ENCODE measurements at regions not wholly inside any gene's neighbourhood (a gene's known extent, or its start where the extent isn't known, plus 50 kb on each side); places are given as distances from the start of the nearest gene placed in this dataset.

- no peaks in the 10 kb centered on the region for H3K27me3 ChIP-seq (ENCODE audit: insufficient read depth, poor library complexity, severe bottlenecking)
- no peak for TF ChIP-seq REST (IDR thresholded peaks at IDR 0.05; ENCODE audit: insufficient replicate concordance, low read depth)
- TF ChIP-seq CTCF (IDR thresholded peaks at IDR 0.05; ENCODE audit: insufficient read depth, low read length) = no peak
- no peak for TF ChIP-seq GABPA (IDR thresholded peaks at IDR 0.05; ENCODE audit: low read depth)
- TF ChIP-seq POLR2AphosphoS5 (IDR thresholded peaks at IDR 0.05; ENCODE audit: low read depth) = no peak
- TF ChIP-seq SPI1 (IDR thresholded peaks at IDR 0.05; ENCODE audit: borderline replicate concordance, low read depth) = no peak
- DNase-seq (ENCODE audit: low read depth in 1 of 2, low spot score in 1 of 2) = no peak
- no peak overlapping the region for H3K27ac ChIP-seq (replicated peaks)
- no peak overlapping the region for H3K4me3 ChIP-seq (replicated peaks; ENCODE audit: insufficient read depth, low read length)
Observed at GRCh38 chrX:6930307-6930849, 217.1 kb upstream of the STS start.

GRCh38 chrX:6924443-6925077 is 223.0 kb upstream of the STS start:
- no peak for DNase-seq (ENCODE audit: low read depth in 1 of 2, low spot score in 1 of 2)
- TF ChIP-seq CTCF (IDR thresholded peaks at IDR 0.05; ENCODE audit: insufficient read depth, low read length) (no peak), POLR2AphosphoS5 (IDR thresholded peaks at IDR 0.05; ENCODE audit: low read depth) (no peak), SPI1 (IDR thresholded peaks at IDR 0.05; ENCODE audit: borderline replicate concordance, low read depth) (no peak), GABPA (IDR thresholded peaks at IDR 0.05; ENCODE audit: low read depth) (no peak), REST (IDR thresholded peaks at IDR 0.05; ENCODE audit: insufficient replicate concordance, low read depth) (no peak)
- Histone ChIP-seq H3K4me3 (replicated peaks; ENCODE audit: insufficient read depth, low read length) (no peak overlapping the region), H3K27me3 (ENCODE audit: insufficient read depth, poor library complexity, severe bottlenecking) (no peaks in the 10 kb centered on the region), H3K27ac (replicated peaks) (no peak overlapping the region)

GRCh38 chrX:6917666-6918065 is 229.8 kb upstream of the STS start:
- DNase-seq (ENCODE audit: low read depth in 1 of 2, low spot score in 1 of 2) = no peak
- Histone ChIP-seq H3K4me3 (replicated peaks; ENCODE audit: insufficient read depth, low read length) (no peak overlapping the region), H3K27ac (replicated peaks) (no peak overlapping the region), H3K27me3 (ENCODE audit: insufficient read depth, poor library complexity, severe bottlenecking) (no peaks in the 10 kb centered on the region)
- TF ChIP-seq POLR2AphosphoS5 (IDR thresholded peaks at IDR 0.05; ENCODE audit: low read depth) (no peak), REST (IDR thresholded peaks at IDR 0.05; ENCODE audit: insufficient replicate concordance, low read depth) (no peak), SPI1 (IDR thresholded peaks at IDR 0.05; ENCODE audit: borderline replicate concordance, low read depth) (no peak), GABPA (IDR thresholded peaks at IDR 0.05; ENCODE audit: low read depth) (no peak), CTCF (IDR thresholded peaks at IDR 0.05; ENCODE audit: insufficient read depth, low read length) (no peak)
